ENCODE measurements at regions not wholly inside any gene's neighbourhood (a gene's known extent, or its start where the extent isn't known, plus 50 kb on each side); places are given as distances from the start of the nearest gene placed in this dataset.
"Not testable (repeated sequence)": the region's sequence is repeated elsewhere in the genome, so short reads cannot be mapped to it uniquely, and the experiment has no call there.

DNA sequence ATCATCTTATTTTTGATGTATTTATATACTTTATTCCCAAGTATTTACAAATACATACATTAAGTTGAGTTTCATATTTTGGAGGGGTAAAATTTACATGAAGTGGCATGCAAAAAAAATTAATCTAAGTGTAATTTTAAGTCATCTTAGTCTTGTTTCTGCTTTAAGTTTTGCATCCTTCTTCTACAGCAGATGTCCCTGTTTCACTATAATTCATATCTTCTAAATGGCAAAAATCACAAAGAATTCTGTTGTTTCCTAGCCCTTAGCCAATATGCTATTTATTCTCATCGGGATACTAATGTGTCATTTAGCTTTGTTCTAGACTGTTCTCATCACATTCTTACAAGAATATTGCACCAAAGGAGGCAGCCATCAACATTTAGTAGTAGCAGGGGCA is 831.9 kb downstream of the GBE1 start:
- no peak for ATAC-seq (ENCODE audit: low FRiP score)
- intact Hi-C loops (cut with DNase I) = no loop called here

GRCh38 chr3:80914854-80915253 is 846.6 kb downstream of the GBE1 start:
- H3K9me3 ChIP-seq (ENCODE audit: control insufficient read depth, low read length) = no peaks in the 10 kb centered on the region
- no peaks in the 10 kb centered on the region for H3K27me3 ChIP-seq (ENCODE audit: control insufficient read depth in 1 of 2, insufficient read depth in 2 of 2, low read length in 1 of 2)
- DNase-seq (no peak), ATAC-seq (ENCODE audit: low FRiP score) (no peak)
- H3K4me1 ChIP-seq (ENCODE audit: control insufficient read depth in 1 of 2, insufficient read depth in 2 of 2, low read length in 2 of 2) = no peaks in the 10 kb centered on the region
- H3K4me3 ChIP-seq (ENCODE audit: low read length in 2 of 2) = no peak overlapping the region
- no peaks in the 10 kb centered on the region for H3K36me3 ChIP-seq (ENCODE audit: control insufficient read depth in 1 of 2, insufficient read depth in 2 of 2, low read length in 1 of 2)
- no peak overlapping the region for H3K27ac ChIP-seq (ENCODE audit: low read depth in 1 of 2, low read length in 2 of 2)
- 67 to 69% methylated on average over 4 of the region's 4 CpGs for WGBS, 2 donors
- intact Hi-C loops (cut with DNase I) = no loop called here

More for the DNA sequence above, 831.9 kb downstream of the GBE1 start:
- Histone ChIP-seq H3K9me3 (ENCODE audit: control insufficient read depth, low read length) (no peaks in the 10 kb centered on the region), H3K4me3 (ENCODE audit: low read length in 2 of 2) (no peak overlapping the region), H3K4me1 (ENCODE audit: control insufficient read depth in 1 of 2, insufficient read depth in 2 of 2, low read length in 2 of 2) (no peaks in the 10 kb centered on the region), H3K36me3 (ENCODE audit: control insufficient read depth in 1 of 2, insufficient read depth in 2 of 2, low read length in 1 of 2) (no peaks in the 10 kb centered on the region), H3K27me3 (ENCODE audit: control insufficient read depth in 1 of 2, insufficient read depth in 2 of 2, low read length in 1 of 2) (no peaks in the 10 kb centered on the region), H3K27ac (ENCODE audit: low read depth in 1 of 2, low read length in 2 of 2) (no peak overlapping the region)
- no peak for DNase-seq
- WGBS, 2 donors = 85 to 91% methylated on average over 1 of the region's 1 CpG

GRCh38 chr3:80898211-80898610 is 863.2 kb downstream of the GBE1 start:
- no peaks in the 10 kb centered on the region for H3K27me3 ChIP-seq (ENCODE audit: control insufficient read depth in 1 of 2, insufficient read depth in 2 of 2, low read length in 1 of 2)
- H3K36me3 ChIP-seq (ENCODE audit: control insufficient read depth in 1 of 2, insufficient read depth in 2 of 2, low read length in 1 of 2) = no peaks in the 10 kb centered on the region
- ATAC-seq (ENCODE audit: low FRiP score) = no peak
- intact Hi-C loops (cut with DNase I) = no loop called here
- H3K4me3 ChIP-seq (ENCODE audit: low read length in 2 of 2) = no peak overlapping the region
- DNase-seq = no peak
- peaks cover 2% of the 10 kb centered on the region for H3K9me3 ChIP-seq (ENCODE audit: control insufficient read depth, low read length)
- no peaks in the 10 kb centered on the region for H3K4me1 ChIP-seq (ENCODE audit: control insufficient read depth in 1 of 2, insufficient read depth in 2 of 2, low read length in 2 of 2)
- no peak overlapping the region for H3K27ac ChIP-seq (ENCODE audit: low read depth in 1 of 2, low read length in 2 of 2)

DNA sequence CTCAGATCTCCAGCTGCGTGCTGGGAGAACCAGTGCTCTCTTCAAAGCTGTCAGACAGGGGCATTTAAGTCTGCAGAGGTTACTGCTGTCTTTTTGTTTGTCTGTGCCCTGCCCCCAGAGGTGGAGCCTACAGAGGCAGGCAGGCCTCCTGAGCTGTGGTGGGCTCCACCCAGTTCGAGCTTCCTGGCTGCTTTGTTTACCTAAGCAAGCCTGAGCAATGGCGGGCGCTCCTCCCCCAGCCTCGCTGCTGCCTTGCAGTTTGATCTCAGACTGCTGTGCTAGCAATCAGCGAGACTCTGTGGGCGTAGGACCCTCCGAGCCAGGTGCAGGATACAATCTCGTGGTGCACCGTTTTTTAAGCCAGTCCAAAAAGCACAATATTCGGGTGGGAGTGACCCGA is 864.4 kb downstream of the GBE1 start:
- 73 to 78% methylated on average over 8 to 12 of the region's 12 CpGs for WGBS, 2 donors
- ATAC-seq (ENCODE audit: low FRiP score); intact Hi-C loops (cut with DNase I): not testable (repeated sequence)

DNA sequence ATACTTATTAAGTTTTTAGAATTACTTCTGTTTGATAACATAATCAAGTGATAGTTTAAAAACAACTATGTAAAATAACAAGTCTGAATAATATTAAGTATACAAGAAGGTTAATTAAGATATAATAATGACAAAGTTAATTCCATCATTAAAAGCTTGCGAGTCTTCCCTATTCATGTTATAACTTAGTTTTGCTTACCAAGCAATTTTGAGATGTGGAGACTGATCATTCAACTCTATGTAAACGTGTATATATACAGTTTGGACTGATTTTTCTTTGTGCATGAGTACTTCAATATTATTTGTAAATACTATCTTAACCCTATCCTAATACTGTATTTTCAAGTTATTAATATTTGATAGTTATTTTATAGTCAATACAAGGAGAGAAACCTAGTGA is 870.9 kb downstream of the GBE1 start:
- no peaks in the 10 kb centered on the region for H3K9me3 ChIP-seq (ENCODE audit: control insufficient read depth, low read length)
- WGBS, 2 donors = 81 to 83% methylated on average over 2 of the region's 2 CpGs
- no peaks in the 10 kb centered on the region for H3K27me3 ChIP-seq (ENCODE audit: control insufficient read depth in 1 of 2, insufficient read depth in 2 of 2, low read length in 1 of 2)
- H3K4me1 ChIP-seq (ENCODE audit: control insufficient read depth in 1 of 2, insufficient read depth in 2 of 2, low read length in 2 of 2) = no peaks in the 10 kb centered on the region
- H3K4me3 ChIP-seq (ENCODE audit: low read length in 2 of 2) = no peak overlapping the region
- intact Hi-C loops (cut with DNase I) = no loop called here
- no peak for ATAC-seq (ENCODE audit: low FRiP score)
- H3K36me3 ChIP-seq (ENCODE audit: control insufficient read depth in 1 of 2, insufficient read depth in 2 of 2, low read length in 1 of 2) = no peaks in the 10 kb centered on the region
- no peak for DNase-seq
- no peak overlapping the region for H3K27ac ChIP-seq (ENCODE audit: low read depth in 1 of 2, low read length in 2 of 2)

More for the DNA sequence above, 864.4 kb downstream of the GBE1 start:
- H3K36me3 ChIP-seq (ENCODE audit: control insufficient read depth in 1 of 2, insufficient read depth in 2 of 2, low read length in 1 of 2); H3K27me3 ChIP-seq (ENCODE audit: control insufficient read depth in 1 of 2, insufficient read depth in 2 of 2, low read length in 1 of 2); H3K4me3 ChIP-seq (ENCODE audit: low read length in 2 of 2); H3K4me1 ChIP-seq (ENCODE audit: control insufficient read depth in 1 of 2, insufficient read depth in 2 of 2, low read length in 2 of 2); H3K9me3 ChIP-seq (ENCODE audit: control insufficient read depth, low read length); DNase-seq; H3K27ac ChIP-seq (ENCODE audit: low read depth in 1 of 2, low read length in 2 of 2): not testable (repeated sequence)

GRCh38 chr3:80889535-80889934 is 871.9 kb downstream of the GBE1 start:
- intact Hi-C loops (cut with DNase I) = no loop called here
- H3K27ac ChIP-seq (ENCODE audit: low read depth in 1 of 2, low read length in 2 of 2) = no peak overlapping the region
- 59 to 72% methylated on average over 3 of the region's 3 CpGs for WGBS, 2 donors
- no peaks in the 10 kb centered on the region for H3K36me3 ChIP-seq (ENCODE audit: control insufficient read depth in 1 of 2, insufficient read depth in 2 of 2, low read length in 1 of 2)
- H3K9me3 ChIP-seq (ENCODE audit: control insufficient read depth, low read length) = no peaks in the 10 kb centered on the region
- ATAC-seq (ENCODE audit: low FRiP score) = no peak
- H3K4me3 ChIP-seq (ENCODE audit: low read length in 2 of 2) = no peak overlapping the region
- no peaks in the 10 kb centered on the region for H3K27me3 ChIP-seq (ENCODE audit: control insufficient read depth in 1 of 2, insufficient read depth in 2 of 2, low read length in 1 of 2)
- H3K4me1 ChIP-seq (ENCODE audit: control insufficient read depth in 1 of 2, insufficient read depth in 2 of 2, low read length in 2 of 2) = no peaks in the 10 kb centered on the region
- DNase-seq = no peak

- Histone ChIP-seq H3K36me3 (ENCODE audit: control insufficient read depth in 1 of 2, insufficient read depth in 2 of 2, low read length in 1 of 2) (no peaks in the 10 kb centered on the region), H3K4me3 (ENCODE audit: low read length in 2 of 2) (no peak overlapping the region), H3K4me1 (ENCODE audit: control insufficient read depth in 1 of 2, insufficient read depth in 2 of 2, low read length in 2 of 2) (no peaks in the 10 kb centered on the region), H3K9me3 (ENCODE audit: control insufficient read depth, low read length) (no peaks in the 10 kb centered on the region), H3K27me3 (ENCODE audit: control insufficient read depth in 1 of 2, insufficient read depth in 2 of 2, low read length in 1 of 2) (no peaks in the 10 kb centered on the region), H3K27ac (ENCODE audit: low read depth in 1 of 2, low read length in 2 of 2) (no peak overlapping the region)
- 86 to 87% methylated on average over 4 of the region's 4 CpGs for WGBS, 2 donors
- intact Hi-C loops (cut with DNase I) = no loop called here
- ATAC-seq (ENCODE audit: low FRiP score) (peak; percentile 11), DNase-seq (peak; percentile 36 to 54)
These were observed 890.9 kb downstream of the GBE1 start for GRCh38 chr3:80870476-80871041.

DNA sequence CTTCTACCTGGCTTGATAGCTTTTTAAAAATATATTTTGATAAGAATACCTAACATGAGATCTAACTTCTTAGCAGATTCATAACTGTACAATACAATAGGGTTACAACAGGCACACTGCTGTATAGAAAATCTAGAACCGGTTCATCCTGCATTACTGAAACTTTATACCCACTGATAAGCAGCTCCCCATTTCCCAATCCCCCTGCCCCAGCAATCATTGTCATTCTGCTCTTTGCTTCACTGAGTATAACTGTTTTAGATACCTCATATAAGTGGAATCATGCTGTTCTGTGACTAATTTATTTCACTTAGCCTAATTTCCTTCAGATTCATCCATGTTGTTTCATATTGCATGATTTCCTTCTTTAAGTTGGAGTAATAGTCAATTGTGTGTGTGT is 906.0 kb downstream of the GBE1 start:
- Histone ChIP-seq H3K4me1 (ENCODE audit: control insufficient read depth in 1 of 2, insufficient read depth in 2 of 2, low read length in 2 of 2) (no peaks in the 10 kb centered on the region), H3K9me3 (ENCODE audit: control insufficient read depth, low read length) (peaks cover 1% of the 10 kb centered on the region), H3K27me3 (ENCODE audit: control insufficient read depth in 1 of 2, insufficient read depth in 2 of 2, low read length in 1 of 2) (no peaks in the 10 kb centered on the region), H3K36me3 (ENCODE audit: control insufficient read depth in 1 of 2, insufficient read depth in 2 of 2, low read length in 1 of 2) (no peaks in the 10 kb centered on the region), H3K27ac (ENCODE audit: low read depth in 1 of 2, low read length in 2 of 2) (no peak overlapping the region), H3K4me3 (ENCODE audit: low read length in 2 of 2) (no peak overlapping the region)
- DNase-seq (no peak), ATAC-seq (ENCODE audit: low FRiP score) (no peak)
- intact Hi-C loops (cut with DNase I) = no loop called here
- 74 to 78% methylated on average over 1 of the region's 1 CpG for WGBS, 2 donors

DNA sequence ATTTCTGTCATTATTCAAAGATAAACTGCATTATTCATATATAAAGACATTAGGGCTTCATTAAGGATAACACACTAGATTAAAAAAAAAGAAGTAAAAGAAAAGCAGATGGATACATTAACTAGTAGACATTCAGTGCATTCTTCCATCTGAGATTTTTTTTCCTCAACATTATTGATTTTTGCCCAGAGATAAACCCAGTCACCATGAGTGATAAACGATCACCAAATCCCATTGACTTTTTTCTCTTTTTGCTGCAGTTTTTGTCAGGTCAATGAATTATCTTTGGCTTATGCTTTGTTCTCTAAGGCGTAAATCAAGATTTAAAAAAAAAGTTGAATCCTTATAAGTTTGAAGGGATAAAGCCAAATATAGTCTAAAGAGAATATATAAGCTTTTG is 925.0 kb downstream of the GBE1 start:
- DNase-seq (no peak), ATAC-seq (ENCODE audit: low FRiP score) (no peak)
- H3K36me3 ChIP-seq (ENCODE audit: control insufficient read depth in 1 of 2, insufficient read depth in 2 of 2, low read length in 1 of 2) = no peaks in the 10 kb centered on the region
- H3K4me1 ChIP-seq (ENCODE audit: control insufficient read depth in 1 of 2, insufficient read depth in 2 of 2, low read length in 2 of 2) = no peaks in the 10 kb centered on the region
- H3K27me3 ChIP-seq (ENCODE audit: control insufficient read depth in 1 of 2, insufficient read depth in 2 of 2, low read length in 1 of 2) = no peaks in the 10 kb centered on the region
- no peak overlapping the region for H3K27ac ChIP-seq (ENCODE audit: low read depth in 1 of 2, low read length in 2 of 2)
- intact Hi-C loops (cut with DNase I) = no loop called here
- no peak overlapping the region for H3K4me3 ChIP-seq (ENCODE audit: low read length in 2 of 2)
- WGBS, 2 donors = 78 to 79% methylated on average over 2 of the region's 2 CpGs
- peaks cover 1% of the 10 kb centered on the region for H3K9me3 ChIP-seq (ENCODE audit: control insufficient read depth, low read length)

Measured in aorta (tissue), 5 donors.